WERI-Rb-1 (cell line): ENCODE measurements at regions not wholly inside any gene's neighbourhood (a gene's known extent, or its start where the extent isn't known, plus 50 kb on each side); places are given as distances from the start of the nearest gene placed in this dataset.

Experiments
- DNase-seq: peaks from one replicate; pipeline ENCODE4 v3.0.0-alpha.2; 2020
- H3K27ac ChIP-seq: fragments of 250-450 bp; sonication (Bioruptor Pico); 2 replicates; pipeline ENCODE4 v1.5.1; 2020; ENCODE audit warnings: mild to moderate bottlenecking, moderate library complexity
- H3K27me3 ChIP-seq: fragments of 250-450 bp; sonication (Bioruptor Pico); 2 replicates; pipeline ENCODE4 v1.5.1; 2021; ENCODE audit warnings: mild to moderate bottlenecking, low read depth, moderate library complexity; ENCODE audit not compliant: insufficient read depth, severe bottlenecking
- H3K36me3 ChIP-seq: fragments of 250-450 bp; sonication (Bioruptor Pico); 2 replicates; pipeline ENCODE4 v1.5.1; 2020; ENCODE audit warnings: mild to moderate bottlenecking, moderate library complexity
- H3K4me3 ChIP-seq: 2 replicates; pipeline ENCODE4 v1.5.1; 2011; ENCODE audit warnings: low read depth, mild to moderate bottlenecking, control low read depth, low read length
- H3K9me3 ChIP-seq: fragments of 250-450 bp; sonication (Bioruptor Pico); 2 replicates; pipeline ENCODE4 v1.5.1; 2021; ENCODE audit warnings: mild to moderate bottlenecking, moderate library complexity; ENCODE audit not compliant: severe bottlenecking
- TF ChIP-seq, protein P1 (sequence below): IDR thresholded peaks from 2 replicates; pipeline ENCODE4 v1.5.1; 2011; ENCODE audit warnings: low read depth, mild to moderate bottlenecking, control low read depth, inconsistent platforms, low read length

DNA sequence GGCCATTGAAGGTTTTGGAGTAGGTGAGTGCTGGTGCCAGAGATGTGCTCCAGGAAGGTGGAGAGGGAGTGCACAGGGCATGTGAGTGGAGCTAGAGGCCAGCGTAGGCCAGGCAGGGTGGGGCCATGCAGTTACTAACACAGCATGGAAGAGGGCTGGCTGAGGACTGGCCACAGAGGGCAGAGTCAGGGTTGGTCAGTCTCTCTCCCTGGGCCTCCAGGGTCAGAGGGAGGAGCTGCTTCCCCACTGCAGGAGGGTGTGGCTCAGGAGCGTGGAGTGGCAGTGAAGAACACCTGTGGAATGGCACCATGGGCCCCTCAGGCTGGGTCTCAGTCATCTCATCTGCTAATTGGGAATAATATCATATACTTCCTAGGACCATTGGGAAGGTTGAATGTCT is 167.7 kb downstream of the MACROH2A1 start:
- H3K27me3 ChIP-seq, result no peaks in the 10 kb centered on the region
- H3K9me3 ChIP-seq, result no peaks in the 10 kb centered on the region
- no peak overlapping the region for H3K27ac ChIP-seq
- H3K4me3 ChIP-seq, result no peak overlapping the region
- no peaks in the 10 kb centered on the region for H3K36me3 ChIP-seq
- DNase-seq, result no peak
- TF ChIP-seq, protein P1, sequence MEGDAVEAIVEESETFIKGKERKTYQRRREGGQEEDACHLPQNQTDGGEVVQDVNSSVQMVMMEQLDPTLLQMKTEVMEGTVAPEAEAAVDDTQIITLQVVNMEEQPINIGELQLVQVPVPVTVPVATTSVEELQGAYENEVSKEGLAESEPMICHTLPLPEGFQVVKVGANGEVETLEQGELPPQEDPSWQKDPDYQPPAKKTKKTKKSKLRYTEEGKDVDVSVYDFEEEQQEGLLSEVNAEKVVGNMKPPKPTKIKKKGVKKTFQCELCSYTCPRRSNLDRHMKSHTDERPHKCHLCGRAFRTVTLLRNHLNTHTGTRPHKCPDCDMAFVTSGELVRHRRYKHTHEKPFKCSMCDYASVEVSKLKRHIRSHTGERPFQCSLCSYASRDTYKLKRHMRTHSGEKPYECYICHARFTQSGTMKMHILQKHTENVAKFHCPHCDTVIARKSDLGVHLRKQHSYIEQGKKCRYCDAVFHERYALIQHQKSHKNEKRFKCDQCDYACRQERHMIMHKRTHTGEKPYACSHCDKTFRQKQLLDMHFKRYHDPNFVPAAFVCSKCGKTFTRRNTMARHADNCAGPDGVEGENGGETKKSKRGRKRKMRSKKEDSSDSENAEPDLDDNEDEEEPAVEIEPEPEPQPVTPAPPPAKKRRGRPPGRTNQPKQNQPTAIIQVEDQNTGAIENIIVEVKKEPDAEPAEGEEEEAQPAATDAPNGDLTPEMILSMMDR, result no peak

DNA sequence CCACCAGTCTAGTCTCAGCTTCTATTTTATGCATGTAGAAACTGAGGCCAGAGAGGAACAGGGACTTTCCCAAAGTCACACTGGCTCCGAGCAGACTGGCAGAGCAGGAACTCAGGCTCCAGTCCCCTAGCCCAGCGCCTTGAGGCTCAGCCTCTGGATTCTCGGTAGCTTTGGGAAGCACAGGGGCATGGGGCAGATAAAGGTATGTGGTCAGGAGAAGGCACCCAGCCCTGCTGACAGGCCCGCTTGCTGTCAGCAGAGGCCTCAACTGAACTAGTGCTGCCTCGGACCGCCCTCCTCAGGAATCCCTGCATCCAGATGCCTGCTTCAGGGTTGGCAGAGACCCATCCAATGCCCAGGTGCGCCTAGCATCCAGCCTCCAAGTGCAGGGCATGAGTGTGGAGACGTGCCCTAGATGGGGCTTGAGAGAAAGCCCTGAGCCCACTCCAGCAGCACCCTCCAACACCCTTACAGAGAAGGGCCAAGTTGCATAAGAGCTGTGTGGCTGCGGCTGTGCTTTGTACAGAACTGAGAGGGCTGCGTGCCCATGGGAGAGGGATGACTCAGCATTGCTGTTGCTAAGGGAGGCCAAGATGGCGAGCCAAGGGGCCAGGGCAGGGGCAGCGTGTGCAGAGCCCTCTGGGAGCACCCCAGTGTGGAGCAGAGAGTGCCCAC is 168.6 kb downstream of the MACROH2A1 start:
- TF ChIP-seq, protein P1, result no peak
- no peak for DNase-seq
- Histone ChIP-seq H3K4me3 (no peak overlapping the region), H3K27me3 (no peaks in the 10 kb centered on the region), H3K36me3 (no peaks in the 10 kb centered on the region), H3K27ac (no peak overlapping the region), H3K9me3 (no peaks in the 10 kb centered on the region)

DNA sequence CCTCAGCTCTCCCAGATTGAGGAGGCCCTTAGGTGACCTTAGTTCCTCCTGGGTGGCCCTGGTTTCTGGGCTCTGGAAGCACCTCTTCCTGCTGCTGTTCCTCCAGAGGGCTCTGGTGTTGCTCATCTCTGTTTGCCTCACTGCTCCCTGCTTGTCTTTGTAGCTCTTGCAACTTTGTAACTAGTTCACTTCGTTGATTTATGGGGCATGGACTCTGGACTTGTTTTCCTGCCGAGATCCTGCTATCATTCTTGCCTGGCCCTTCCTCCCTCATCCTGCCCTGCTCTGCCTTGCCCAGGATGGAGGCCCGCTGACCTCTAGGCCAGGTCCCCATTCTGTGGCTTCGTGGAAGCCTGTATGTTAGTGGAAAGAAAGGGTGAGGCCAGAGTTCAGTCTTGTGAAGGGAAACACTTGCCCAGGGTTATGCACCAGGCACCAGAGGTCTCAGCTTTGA is 169.3 kb downstream of the MACROH2A1 start:
- Histone ChIP-seq H3K27me3 (no peaks in the 10 kb centered on the region), H3K9me3 (no peaks in the 10 kb centered on the region), H3K4me3 (no peak overlapping the region), H3K27ac (no peak overlapping the region), H3K36me3 (no peaks in the 10 kb centered on the region)
- TF ChIP-seq, protein P1, result no peak
- no peak for DNase-seq

DNA sequence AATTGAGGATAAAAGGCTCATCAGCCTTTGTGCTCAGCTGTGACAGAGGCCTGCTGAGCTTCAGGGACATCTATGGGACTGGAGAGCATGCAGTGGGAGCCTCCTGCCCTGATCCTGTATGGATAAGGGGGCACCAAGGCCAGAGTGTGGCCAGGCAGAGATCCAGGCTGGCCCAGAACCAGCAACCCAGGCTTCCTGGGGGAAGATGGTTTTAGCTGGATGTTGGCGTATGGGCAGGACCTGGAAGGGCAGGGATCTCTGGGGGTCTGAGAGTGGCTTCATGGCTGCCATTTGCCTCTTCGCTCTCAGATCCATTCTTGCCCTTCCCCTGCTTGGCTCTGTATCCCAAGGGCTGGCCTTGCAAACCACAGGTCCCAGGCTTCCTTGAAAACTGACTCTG is 169.9 kb downstream of the MACROH2A1 start:
- Histone ChIP-seq H3K9me3 (no peaks in the 10 kb centered on the region), H3K27ac (no peak overlapping the region), H3K36me3 (no peaks in the 10 kb centered on the region), H3K4me3 (no peak overlapping the region), H3K27me3 (no peaks in the 10 kb centered on the region)
- TF ChIP-seq, protein P1, result no peak
- DNase-seq, result no peak

DNA sequence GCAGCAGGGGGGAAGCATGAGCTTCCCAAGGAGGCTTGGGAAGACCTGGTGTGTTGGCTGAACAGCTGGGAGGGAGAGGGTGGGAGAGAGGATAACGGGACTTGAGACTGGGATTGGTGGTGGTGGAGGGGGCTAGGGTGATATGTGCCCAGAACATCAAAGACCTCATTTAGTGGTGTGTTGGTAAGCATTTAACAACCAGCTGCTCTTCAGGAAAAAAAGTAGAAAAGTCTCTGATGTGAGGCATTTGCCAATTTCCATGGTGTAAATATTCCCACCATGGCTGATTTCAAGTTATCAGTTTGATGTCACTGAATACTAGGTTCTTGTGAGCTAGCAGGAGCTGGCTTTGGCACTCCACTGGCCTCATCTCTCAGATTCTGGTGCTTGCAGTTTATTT is 170.8 kb downstream of the MACROH2A1 start:
- Histone ChIP-seq H3K4me3 (no peak overlapping the region), H3K36me3 (no peaks in the 10 kb centered on the region), H3K9me3 (no peaks in the 10 kb centered on the region), H3K27ac (no peak overlapping the region), H3K27me3 (no peaks in the 10 kb centered on the region)
- TF ChIP-seq, protein P1, result no peak
- DNase-seq, result no peak
